ENCODE measurements at regions not wholly inside any gene's neighbourhood (a gene's known extent, or its start where the extent isn't known, plus 50 kb on each side); places are given as distances from the start of the nearest gene placed in this dataset.

DNA sequence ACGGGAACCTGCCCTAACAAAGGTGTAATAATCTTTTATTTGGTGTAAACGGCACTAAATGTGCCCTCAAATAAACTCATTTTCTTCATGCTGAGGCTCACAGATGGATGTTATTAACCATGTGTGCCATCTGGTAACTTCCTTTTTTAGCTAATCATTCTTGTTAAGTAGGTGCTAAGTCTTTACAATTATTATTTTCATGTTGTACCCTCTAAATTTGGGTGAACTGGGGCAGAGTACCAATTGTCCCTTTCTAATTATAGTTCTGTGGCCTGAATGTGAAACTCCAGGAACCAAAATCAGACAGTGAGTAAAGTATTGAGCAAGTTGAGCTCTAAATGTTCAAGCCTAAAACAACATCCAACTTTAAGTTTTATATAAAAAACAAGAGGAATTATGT, 220.7 kb upstream of the CADM2 start:
- Histone ChIP-seq H3K9me3 (ENCODE audit: control insufficient read depth, insufficient read depth, low read length) (no peaks in the 10 kb centered on the region), H3K9me2 (replicated peaks; ENCODE audit: control insufficient read depth, low read length) (no peaks in the 10 kb centered on the region), H3K4me2 (ENCODE audit: low read length) (no peak overlapping the region), H3K27ac (ENCODE audit: low read depth, low read length) (no peak overlapping the region), H3K79me2 (ENCODE audit: control insufficient read depth, low read length) (no peaks in the 10 kb centered on the region), H3F3A (ENCODE audit: control insufficient read depth, insufficient read depth) (no peaks in the 10 kb centered on the region), H4K20me1 (ENCODE audit: control insufficient read depth, insufficient read depth, low read depth, low read length) (no peaks in the 10 kb centered on the region), H3K4me1 (ENCODE audit: control insufficient read depth, low read length) (no peaks in the 10 kb centered on the region), H3K36me3 (ENCODE audit: control insufficient read depth, low read length) (no peaks in the 10 kb centered on the region), H3K4me3 (ENCODE audit: low read length) (no peak overlapping the region), H3K27me3 (ENCODE audit: control insufficient read depth, low read length) (no peaks in the 10 kb centered on the region)
- TF ChIP-seq, protein P1, sequence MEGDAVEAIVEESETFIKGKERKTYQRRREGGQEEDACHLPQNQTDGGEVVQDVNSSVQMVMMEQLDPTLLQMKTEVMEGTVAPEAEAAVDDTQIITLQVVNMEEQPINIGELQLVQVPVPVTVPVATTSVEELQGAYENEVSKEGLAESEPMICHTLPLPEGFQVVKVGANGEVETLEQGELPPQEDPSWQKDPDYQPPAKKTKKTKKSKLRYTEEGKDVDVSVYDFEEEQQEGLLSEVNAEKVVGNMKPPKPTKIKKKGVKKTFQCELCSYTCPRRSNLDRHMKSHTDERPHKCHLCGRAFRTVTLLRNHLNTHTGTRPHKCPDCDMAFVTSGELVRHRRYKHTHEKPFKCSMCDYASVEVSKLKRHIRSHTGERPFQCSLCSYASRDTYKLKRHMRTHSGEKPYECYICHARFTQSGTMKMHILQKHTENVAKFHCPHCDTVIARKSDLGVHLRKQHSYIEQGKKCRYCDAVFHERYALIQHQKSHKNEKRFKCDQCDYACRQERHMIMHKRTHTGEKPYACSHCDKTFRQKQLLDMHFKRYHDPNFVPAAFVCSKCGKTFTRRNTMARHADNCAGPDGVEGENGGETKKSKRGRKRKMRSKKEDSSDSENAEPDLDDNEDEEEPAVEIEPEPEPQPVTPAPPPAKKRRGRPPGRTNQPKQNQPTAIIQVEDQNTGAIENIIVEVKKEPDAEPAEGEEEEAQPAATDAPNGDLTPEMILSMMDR (IDR thresholded peaks at IDR 0.05; ENCODE audit: low read depth, low read length, poor library complexity, severe bottlenecking): no peak
- no peak for TF ChIP-seq EZH2phosphoT487 (IDR thresholded peaks at IDR 0.05; ENCODE audit: borderline replicate concordance, low read length)

DNA sequence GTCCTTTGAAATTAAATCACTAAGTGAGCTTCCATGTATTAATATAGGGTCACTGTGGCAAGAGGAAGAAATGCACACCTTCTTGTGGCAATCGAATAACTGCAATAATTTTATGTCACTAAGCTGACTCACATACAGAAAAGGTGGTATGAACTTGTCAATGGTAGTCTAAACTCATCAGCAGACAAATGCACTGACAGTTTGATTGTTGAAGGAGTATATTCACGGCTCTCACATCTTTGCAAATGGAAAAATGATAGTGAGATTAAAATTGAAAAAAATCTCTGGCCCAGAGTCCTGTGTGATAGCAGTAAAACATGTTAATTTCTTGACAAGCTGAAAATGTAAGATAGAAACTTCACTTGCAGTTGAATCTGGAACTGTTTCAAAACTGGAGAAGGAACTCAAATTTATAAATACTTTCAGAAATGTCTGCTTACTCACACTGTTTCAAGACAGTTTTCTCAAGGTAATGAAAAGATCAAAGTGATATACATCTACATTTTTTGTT, 215.8 kb upstream of the CADM2 start:
- H3K9me3 ChIP-seq (ENCODE audit: control insufficient read depth, insufficient read depth, low read length): no peaks in the 10 kb centered on the region
- no peak overlapping the region for H3K4me3 ChIP-seq (ENCODE audit: low read length)
- no peaks in the 10 kb centered on the region for H3K79me2 ChIP-seq (ENCODE audit: control insufficient read depth, low read length)
- no peaks in the 10 kb centered on the region for H3F3A ChIP-seq (ENCODE audit: control insufficient read depth, insufficient read depth)
- H4K20me1 ChIP-seq (ENCODE audit: control insufficient read depth, insufficient read depth, low read depth, low read length): no peaks in the 10 kb centered on the region
- H3K9me2 ChIP-seq (replicated peaks; ENCODE audit: control insufficient read depth, low read length): no peaks in the 10 kb centered on the region
- TF ChIP-seq, protein P1 (IDR thresholded peaks at IDR 0.05; ENCODE audit: low read depth, low read length, poor library complexity, severe bottlenecking): no peak
- no peak for TF ChIP-seq EZH2phosphoT487 (IDR thresholded peaks at IDR 0.05; ENCODE audit: borderline replicate concordance, low read length)
- H3K27me3 ChIP-seq (ENCODE audit: control insufficient read depth, low read length): no peaks in the 10 kb centered on the region
- H3K27ac ChIP-seq (ENCODE audit: low read depth, low read length): no peak overlapping the region
- H3K4me1 ChIP-seq (ENCODE audit: control insufficient read depth, low read length): no peaks in the 10 kb centered on the region
- no peak overlapping the region for H3K4me2 ChIP-seq (ENCODE audit: low read length)
- no peaks in the 10 kb centered on the region for H3K36me3 ChIP-seq (ENCODE audit: control insufficient read depth, low read length)

DNA sequence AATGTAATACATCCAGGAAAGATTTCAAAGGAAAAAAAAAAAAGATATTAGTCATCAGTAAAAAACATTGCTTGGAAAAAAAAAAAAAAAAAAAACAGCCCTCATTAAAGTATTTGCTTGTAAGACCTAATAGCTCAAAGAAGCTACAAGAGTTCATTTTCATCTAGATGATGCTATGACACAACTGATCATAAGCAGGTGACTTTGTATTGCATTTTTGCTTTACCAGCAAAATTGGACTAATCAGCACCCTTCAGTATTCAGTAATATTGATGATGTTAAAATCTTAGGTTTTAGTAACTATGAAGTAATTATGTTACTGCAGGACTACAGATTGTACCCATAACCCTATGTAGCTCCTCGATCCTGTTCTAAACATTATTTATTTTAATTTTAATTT, 214.7 kb upstream of the CADM2 start:
- no peak overlapping the region for H3K27ac ChIP-seq (ENCODE audit: low read depth, low read length)
- H4K20me1 ChIP-seq (ENCODE audit: control insufficient read depth, insufficient read depth, low read depth, low read length): no peaks in the 10 kb centered on the region
- no peaks in the 10 kb centered on the region for H3K9me3 ChIP-seq (ENCODE audit: control insufficient read depth, insufficient read depth, low read length)
- H3K36me3 ChIP-seq (ENCODE audit: control insufficient read depth, low read length): no peaks in the 10 kb centered on the region
- H3K4me1 ChIP-seq (ENCODE audit: control insufficient read depth, low read length): no peaks in the 10 kb centered on the region
- no peaks in the 10 kb centered on the region for H3F3A ChIP-seq (ENCODE audit: control insufficient read depth, insufficient read depth)
- H3K79me2 ChIP-seq (ENCODE audit: control insufficient read depth, low read length): no peaks in the 10 kb centered on the region
- TF ChIP-seq EZH2phosphoT487 (IDR thresholded peaks at IDR 0.05; ENCODE audit: borderline replicate concordance, low read length): no peak
- TF ChIP-seq, protein P1 (IDR thresholded peaks at IDR 0.05; ENCODE audit: low read depth, low read length, poor library complexity, severe bottlenecking): no peak
- H3K9me2 ChIP-seq (replicated peaks; ENCODE audit: control insufficient read depth, low read length): no peaks in the 10 kb centered on the region
- no peaks in the 10 kb centered on the region for H3K27me3 ChIP-seq (ENCODE audit: control insufficient read depth, low read length)
- H3K4me2 ChIP-seq (ENCODE audit: low read length): no peak overlapping the region
- no peak overlapping the region for H3K4me3 ChIP-seq (ENCODE audit: low read length)

All from DOHH2 (cell line).